Pancreas (tissue), 10 donors: ENCODE measurements at regions not wholly inside any gene's neighbourhood (a gene's known extent, or its start where the extent isn't known, plus 50 kb on each side); places are given as distances from the start of the nearest gene placed in this dataset.

Experiments used
- ATAC-seq, 4 donors: fragments of 200-7000 bp; cut with Tn5 transposase; one replicate each; pipeline versions ENCODE4 v1.8.0 to v1.9.1; 2020; ENCODE audit warnings: mild to moderate bottlenecking in 4 of 4, moderate library complexity in 4 of 4
- DNase-seq, 6 donors: peaks; one replicate each; pipeline ENCODE4 v3.0.0-alpha.2; 2020
- FAIRE-seq: peaks from 2 replicates; lab custom pipeline; 2012; peaks lifted over from hg19 to GRCh38; lab: Jason Lieb, UNC
- H3K27ac ChIP-seq, 4 donors: fragments of 200-600 bp; sonication (generic); 1 replicate in 3 of 4; 2 replicates in 1 of 4; pipeline versions ENCODE4 v1.5.0 to v1.8.0; 2020
- H3K27me3 ChIP-seq, 4 donors: fragments of 200-600 bp; one replicate each; pipeline ENCODE4 v1.8.0; 2021
- H3K36me3 ChIP-seq, 3 donors: fragments of 200-600 bp; sonication (generic) in 1 of 3; one replicate each; pipeline versions ENCODE4 v1.5.0 to v1.8.0; 2020 to 2021
- H3K4me1 ChIP-seq, 3 donors: fragments of 200-600 bp; one replicate each; pipeline ENCODE4 v1.8.0; 2021
- H3K4me3 ChIP-seq, 4 donors: fragments of 200-600 bp; sonication (generic) in 2 of 4; one replicate each; pipeline versions ENCODE4 v1.5.0 to v1.8.0; 2020 to 2021
- H3K9me3 ChIP-seq, 4 donors: fragments of 200-600 bp; one replicate each; pipeline ENCODE4 v1.8.0; 2021
- CTCF ChIP-seq, 4 donors: fragments of 200-600 bp; sonication (generic) in 3 of 4; IDR thresholded peaks; one replicate each; pipeline versions ENCODE4 v1.5.0 to v1.8.0; 2021; ENCODE audit warnings: antibody characterized with exemption in 4 of 4
- WGBS, 2 donors: extraction: QIAGEN DNeasy Blood & Tissue Kit; methylation state at CpG; one replicate each; pipeline ENCODE4 v1.1.7; 2013; 5-methylcytosine and 5-hydroxymethylcytosine counted together
- intact Hi-C, 3 donors: fragments of 100-400 bp; cut with DNase I; formaldehyde crosslinking; loops; one replicate each; pipeline versions ENCODE4 v1.11.1 to v1.14.2; 2022
- donor health status: healthy with polysubstance abuse.
- donor health status: DM: no; HTN: no; CAD: no; lungs with moderate emphysema.
- donor health status: DM: no; HTN: no; CAD: no.
- donor health status: control.
- donor health status: control.
- donor health status: Bipolar disorder and iron deficiency.
- donor health status: DM: yes; HTN: yes; CAD: no.
- donor health status: DM: no; HTN: no; CAD: no.
- donor health status: DM: no; HTN: no; CAD: no.
- donor health status: DM: yes; HTN: yes; CAD: no.

GRCh38 chr9:135332516-135332915, 147.1 kb upstream of the PPP1R26 start:
- no peaks in the 10 kb centered on the region for H3K36me3 ChIP-seq
- no peak overlapping the region for H3K4me3 ChIP-seq
- FAIRE-seq (no peak), ATAC-seq (no peak), DNase-seq (no peak)
- TF ChIP-seq CTCF (IDR thresholded peaks at IDR 0.05), result no peak
- no peak overlapping the region for H3K27ac ChIP-seq
- intact Hi-C loops, result no loop called here
- 66 to 74% methylated on average over 3 of the region's 3 CpGs for WGBS, 2 donors
- no peaks in the 10 kb centered on the region for H3K4me1 ChIP-seq
- H3K9me3 ChIP-seq, result no peaks in the 10 kb centered on the region
- no peaks in the 10 kb centered on the region for H3K27me3 ChIP-seq

- intact Hi-C loops, result no loop called here
- Histone ChIP-seq H3K36me3 (no peaks in the 10 kb centered on the region), H3K9me3 (no peaks in the 10 kb centered on the region), H3K4me1 (no peaks in the 10 kb centered on the region), H3K27me3 (no peaks in the 10 kb centered on the region), H3K27ac (no peak overlapping the region), H3K4me3 (no peak overlapping the region)
- ATAC-seq (no peak), FAIRE-seq (no peak), DNase-seq (no peak)
- 94 to 95% methylated on average over 7 of the region's 7 CpGs for WGBS, 2 donors
- TF ChIP-seq CTCF (IDR thresholded peaks at IDR 0.05), result no peak
Observed at GRCh38 chr9:135332979-135333748, 146.4 kb upstream of the PPP1R26 start.

GRCh38 chr9:135334953-135335460, 144.6 kb upstream of the PPP1R26 start:
- intact Hi-C loops, result no loop called here

GRCh38 chr9:135335691-135336181, 143.8 kb upstream of the PPP1R26 start:
- H3K4me1 ChIP-seq, result no peaks in the 10 kb centered on the region

More at GRCh38 chr9:135334953-135335460, 144.6 kb upstream of the PPP1R26 start:
- H3K4me1 ChIP-seq, result no peaks in the 10 kb centered on the region
- 86 to 90% methylated on average over 9 of the region's 9 CpGs for WGBS, 2 donors
- H3K27ac ChIP-seq, result no peak overlapping the region
- H3K36me3 ChIP-seq, result no peaks in the 10 kb centered on the region
- no peak for FAIRE-seq
- no peak overlapping the region for H3K4me3 ChIP-seq
- H3K9me3 ChIP-seq, result no peaks in the 10 kb centered on the region
- no peak for ATAC-seq
- no peaks in the 10 kb centered on the region for H3K27me3 ChIP-seq
- no peak for TF ChIP-seq CTCF (IDR thresholded peaks at IDR 0.05)
- DNase-seq, result no peak

More at GRCh38 chr9:135335691-135336181, 143.8 kb upstream of the PPP1R26 start:
- Histone ChIP-seq H3K4me3 (no peak overlapping the region), H3K27me3 (no peaks in the 10 kb centered on the region), H3K36me3 (no peaks in the 10 kb centered on the region), H3K27ac (no peak overlapping the region), H3K9me3 (no peaks in the 10 kb centered on the region)
- FAIRE-seq (no peak), ATAC-seq (no peak), DNase-seq (no peak)
- intact Hi-C loops, result no loop called here
- TF ChIP-seq CTCF (IDR thresholded peaks at IDR 0.05), result no peak
- WGBS, 2 donors, result 88% methylated on average over 14 of the region's 14 CpGs
